SK-N-MC (cell line): ENCODE measurements at regions not wholly inside any gene's neighbourhood (a gene's known extent, or its start where the extent isn't known, plus 50 kb on each side); places are given as distances from the start of the nearest gene placed in this dataset.

Source experiments
- EZH2 ChIP-seq: fragments of 200-600 bp; sonication (generic); IDR thresholded peaks from one replicate; pipeline ENCODE4 v1.6.1; 2017; ENCODE audit warnings: antibody characterized with exemption
- FOXP2 ChIP-seq: optimal IDR thresholded peaks from 2 replicates; pipeline ENCODE3; 2011; ENCODE audit warnings: mild to moderate bottlenecking, moderate library complexity; ENCODE audit not compliant: insufficient read depth; ENCODE audit errors: extremely low read length, control extremely low read depth
- POLR2AphosphoS5 ChIP-seq: IDR thresholded peaks from 2 replicates; pipeline ENCODE4 v1.6.1; 2012; ENCODE audit warnings: mild to moderate bottlenecking, low read depth, low read length, borderline replicate concordance

DNA sequence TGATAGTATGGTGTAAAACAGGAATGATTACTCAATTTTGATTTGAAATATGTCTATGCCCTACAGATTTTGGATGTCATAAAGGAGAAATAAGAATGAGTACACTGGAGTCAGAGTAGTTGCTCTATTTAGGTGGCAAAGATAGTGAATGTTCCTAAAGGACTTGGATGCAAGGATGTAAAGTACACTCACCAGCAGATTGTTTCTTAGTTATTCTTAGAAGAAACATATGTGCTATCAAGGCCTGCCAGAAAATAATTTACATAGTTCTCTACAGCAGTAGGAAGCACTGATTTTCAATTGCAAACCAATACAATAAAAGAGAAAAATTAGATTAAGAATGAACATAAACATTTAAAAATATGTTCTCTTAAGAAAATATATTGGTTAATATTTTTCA lies 259.4 kb downstream of the PPP1R3A start:
- TF ChIP-seq EZH2 = no peak
- TF ChIP-seq POLR2AphosphoS5 = no peak
- TF ChIP-seq FOXP2 = no peak
